PC-3 (cell line): ENCODE measurements at regions not wholly inside any gene's neighbourhood (a gene's known extent, or its start where the extent isn't known, plus 50 kb on each side); places are given as distances from the start of the nearest gene placed in this dataset.

Source experiments
- CTCF ChIP-seq: fragments of 300-600 bp; sonication (generic); conservative IDR thresholded peaks from 2 replicates; pipeline ENCODE4 v1.5.1; 2017; ENCODE audit warnings: antibody characterized with exemption, low read depth, mild to moderate bottlenecking, low read length
- EZH2phosphoT487 ChIP-seq: fragments of 300-600 bp; sonication (generic); IDR thresholded peaks from 2 replicates; pipeline ENCODE4 v1.6.1; 2018; ENCODE audit warnings: mild to moderate bottlenecking, antibody characterized with exemption, low read length, borderline replicate concordance

- TF ChIP-seq CTCF: no peak
- TF ChIP-seq EZH2phosphoT487: no peak
Observed at GRCh38 chr6:69527921-69528476, 268.8 kb downstream of the LMBRD1 start.
